Left cardiac atrium (tissue), 4 donors: ENCODE measurements at regions not wholly inside any gene's neighbourhood (a gene's known extent, or its start where the extent isn't known, plus 50 kb on each side); places are given as distances from the start of the nearest gene placed in this dataset.

Experiments
- ATAC-seq, 2 donors: fragments of 200-7000 bp; cut with Tn5 transposase; one replicate each; pipeline ENCODE4 v1.9.1; 2020; ENCODE audit warnings: mild to moderate bottlenecking in 2 of 2, moderate library complexity in 2 of 2
- DNase-seq: peaks from one replicate; pipeline ENCODE4 v3.0.0-alpha.2; 2020
- intact Hi-C, 2 donors: fragments of 100-400 bp; cut with DNase I; formaldehyde crosslinking; loops; one replicate each; pipeline versions ENCODE4 v1.14.1 to v1.15.1; 2022 to 2023
- donor health status: DM: no; HTN: yes; CAD: no.
- donor health status: DM: no; HTN: yes; CAD: no; lungs with severe emphysema.
- donor health status: DM: yes; HTN: yes; CAD: no.
- donor health status: Dilated cardiomyopathy.

DNA sequence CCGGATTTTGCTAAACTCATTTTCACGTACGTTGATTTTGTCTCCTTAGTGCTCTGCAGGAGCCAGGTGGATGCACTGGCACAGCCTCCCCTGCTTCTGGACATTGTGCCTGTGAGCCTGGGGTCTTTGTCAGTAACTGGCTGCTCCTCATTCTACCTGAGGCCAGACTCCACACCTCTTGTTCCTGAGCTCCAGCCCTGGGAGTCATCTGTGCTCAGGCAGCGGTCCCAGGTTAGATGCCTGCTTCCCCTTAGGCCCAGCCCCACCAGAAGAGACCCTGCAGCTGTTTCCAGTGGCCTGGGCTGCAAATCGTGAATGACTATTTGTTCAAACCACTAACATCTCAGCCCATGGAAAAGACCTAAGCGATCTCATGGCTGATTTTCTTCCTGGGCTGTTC is 129.1 kb downstream of the ERMARD start:
- intact Hi-C loops = no loop called here
- DNase-seq (no peak), ATAC-seq (no peak)

DNA sequence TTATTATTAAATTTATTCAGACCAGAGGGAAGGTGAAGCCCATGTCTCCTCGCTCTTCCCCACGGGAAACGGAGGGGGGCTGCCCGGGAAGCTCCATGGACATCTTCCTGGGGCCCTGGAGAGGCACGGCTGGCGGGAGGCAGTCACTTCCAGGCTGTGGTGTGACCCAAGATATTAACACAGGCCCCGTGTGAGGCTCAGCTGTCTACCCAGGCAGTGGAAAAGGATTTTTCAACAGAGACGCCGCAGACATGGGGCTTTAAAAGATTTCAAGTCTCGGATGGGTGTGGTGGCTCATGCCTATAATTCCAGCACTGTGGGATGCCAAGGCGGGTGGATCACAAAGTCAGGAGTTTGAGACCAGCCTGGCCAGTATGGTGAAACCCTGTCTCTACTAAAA is 117.9 kb downstream of the ERMARD start:
- no peak for ATAC-seq
- DNase-seq = no peak
- intact Hi-C loops = no loop called here

DNA sequence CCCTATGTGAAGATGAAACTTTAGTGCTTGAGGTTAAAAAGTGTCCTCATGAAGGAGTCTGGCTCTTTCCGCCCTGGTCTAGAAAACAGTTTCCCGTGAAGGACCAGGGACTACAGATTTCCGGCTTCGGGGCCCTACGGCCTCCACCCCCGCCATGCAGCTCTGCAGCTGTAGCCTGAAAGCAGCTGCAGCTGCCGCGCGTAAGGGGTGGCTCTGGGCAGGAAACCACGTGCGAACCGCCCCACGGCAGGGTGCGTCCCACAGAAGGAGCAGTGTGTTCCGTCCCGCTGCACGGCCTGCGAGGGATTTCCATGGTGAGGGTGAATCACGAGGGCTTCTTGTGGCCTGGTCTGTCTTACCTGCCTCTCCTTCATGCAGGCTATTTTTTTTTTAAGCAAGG is 117.0 kb downstream of the ERMARD start:
- ATAC-seq (peak; percentile 49 to 63), DNase-seq (peak; percentile 43)
- intact Hi-C loops = no loop called here

DNA sequence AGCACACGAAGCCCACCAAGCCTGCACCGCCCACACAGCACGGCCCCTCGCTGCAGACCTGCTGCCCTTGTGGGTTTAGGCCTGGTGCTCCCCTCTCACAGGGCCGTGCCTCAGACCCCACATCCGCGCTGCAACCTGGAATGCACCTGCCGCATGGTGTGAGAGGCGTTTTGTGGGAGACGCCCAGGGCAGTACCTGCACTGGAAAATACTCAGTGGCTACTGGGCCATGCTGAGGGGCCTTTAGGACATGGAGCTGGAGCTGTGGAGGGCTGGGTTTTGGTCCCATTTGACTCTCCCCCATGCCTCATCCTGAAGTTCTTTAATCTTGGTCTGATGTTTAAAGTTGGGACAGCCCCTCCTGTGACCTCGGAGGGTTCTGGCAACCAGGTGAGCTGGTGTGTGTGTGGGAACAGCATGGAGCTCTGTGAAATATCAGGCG is 116.3 kb downstream of the ERMARD start:
- intact Hi-C loops = no loop called here
- DNase-seq (no peak), ATAC-seq (no peak)

DNA sequence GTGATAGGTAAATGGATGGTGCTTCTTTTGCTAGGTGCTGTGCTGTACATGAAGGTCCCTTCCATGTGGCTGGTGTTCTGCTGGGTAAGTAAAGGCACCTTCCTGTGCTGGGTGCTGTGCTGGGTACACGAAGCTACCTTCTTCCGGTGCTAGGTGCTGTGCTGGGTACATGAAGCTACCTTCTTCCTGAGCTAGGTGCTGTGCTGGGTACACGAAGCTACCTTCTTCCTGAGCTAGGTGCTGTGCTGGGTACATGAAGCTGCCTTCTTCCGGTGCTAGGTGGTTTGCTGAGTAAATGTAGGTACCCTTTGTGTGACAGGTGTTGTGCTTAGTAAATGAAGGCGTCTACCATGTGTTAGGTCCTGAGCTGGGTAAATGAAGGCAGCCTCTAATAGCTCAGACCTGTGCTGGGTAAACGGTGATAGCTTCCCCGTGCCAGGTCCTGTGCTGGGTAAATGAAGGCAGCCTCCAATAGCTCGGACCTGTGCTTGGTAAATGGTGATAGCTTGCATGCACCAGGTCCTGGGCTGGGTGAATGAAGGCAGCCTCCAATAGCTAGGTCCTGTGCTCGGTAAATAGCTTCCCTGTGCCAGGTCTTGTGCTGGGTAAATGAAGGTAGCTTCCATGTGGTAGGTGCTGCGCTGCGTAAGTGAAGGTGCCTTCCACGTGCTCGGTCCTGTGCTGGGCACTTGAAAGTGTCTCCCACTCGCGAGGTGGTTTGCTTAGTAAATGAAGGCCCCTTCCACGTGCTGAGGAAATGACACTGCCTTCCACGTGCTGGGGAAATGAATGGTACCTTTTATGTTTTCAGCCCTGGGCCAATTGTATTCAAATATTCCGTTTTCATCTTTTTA is 115.5 kb downstream of the ERMARD start:
- ATAC-seq (no peak), DNase-seq (no peak)
- intact Hi-C loops = no loop called here

DNA sequence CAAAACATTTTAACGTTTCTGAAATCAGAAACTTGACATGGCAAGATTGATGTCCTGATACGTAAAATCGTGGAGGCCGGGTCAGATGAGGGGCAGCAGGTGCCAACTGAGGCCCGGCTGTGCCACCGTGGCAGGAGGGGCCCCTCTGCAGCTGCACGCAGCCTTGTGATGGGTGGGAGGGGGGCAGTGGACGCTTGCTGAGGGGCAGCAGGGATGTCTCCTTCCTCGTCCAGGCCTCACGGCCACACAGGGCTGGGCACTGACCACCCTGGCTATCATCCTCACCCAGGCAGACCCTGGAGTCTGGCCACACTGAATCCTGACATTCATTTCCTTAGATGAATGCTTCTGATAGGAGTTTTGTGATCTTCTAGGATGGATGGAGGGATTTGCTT is 114.7 kb downstream of the ERMARD start:
- DNase-seq (no peak), ATAC-seq (no peak)
- intact Hi-C loops = no loop called here

DNA sequence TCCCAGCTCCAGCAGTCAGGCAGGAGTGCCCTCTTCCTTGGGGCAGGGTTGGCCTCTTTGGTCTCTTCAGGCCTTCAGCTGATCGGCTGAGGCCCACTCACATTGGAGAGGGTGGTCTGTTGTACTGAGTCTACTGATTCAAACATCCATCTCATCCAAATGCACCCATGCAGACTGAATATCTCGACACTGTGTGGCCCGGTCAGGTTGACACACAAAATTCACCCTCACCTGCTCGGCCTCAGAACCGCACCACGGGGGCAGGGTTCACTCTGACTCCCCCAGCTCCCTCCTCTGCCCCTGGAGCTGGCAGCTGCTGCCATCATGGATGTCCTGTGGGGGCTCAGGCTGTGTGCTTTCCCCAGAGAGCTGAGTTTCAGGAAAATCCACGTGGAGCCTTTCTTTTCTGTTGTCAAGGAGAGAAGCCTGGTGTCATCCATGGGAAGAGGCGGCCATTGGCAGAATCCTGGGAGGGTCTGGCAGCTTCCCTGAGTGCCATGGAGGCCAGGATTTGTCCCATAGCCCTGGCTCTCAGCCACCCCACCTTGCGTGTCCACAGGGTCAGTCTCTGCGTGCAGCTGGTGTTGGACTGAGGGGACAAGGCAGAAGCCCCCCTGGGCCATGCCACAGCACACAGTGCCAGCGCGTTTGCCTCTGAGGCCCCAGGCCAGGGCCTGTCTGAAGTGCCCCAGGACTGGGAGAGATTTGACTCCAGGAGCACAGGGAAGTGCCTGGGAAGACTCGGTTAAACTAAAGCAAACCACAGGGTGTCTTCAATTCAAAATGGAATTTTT is 114.1 kb downstream of the ERMARD start:
- intact Hi-C loops = no loop called here
- ATAC-seq (no peak), DNase-seq (no peak)

DNA sequence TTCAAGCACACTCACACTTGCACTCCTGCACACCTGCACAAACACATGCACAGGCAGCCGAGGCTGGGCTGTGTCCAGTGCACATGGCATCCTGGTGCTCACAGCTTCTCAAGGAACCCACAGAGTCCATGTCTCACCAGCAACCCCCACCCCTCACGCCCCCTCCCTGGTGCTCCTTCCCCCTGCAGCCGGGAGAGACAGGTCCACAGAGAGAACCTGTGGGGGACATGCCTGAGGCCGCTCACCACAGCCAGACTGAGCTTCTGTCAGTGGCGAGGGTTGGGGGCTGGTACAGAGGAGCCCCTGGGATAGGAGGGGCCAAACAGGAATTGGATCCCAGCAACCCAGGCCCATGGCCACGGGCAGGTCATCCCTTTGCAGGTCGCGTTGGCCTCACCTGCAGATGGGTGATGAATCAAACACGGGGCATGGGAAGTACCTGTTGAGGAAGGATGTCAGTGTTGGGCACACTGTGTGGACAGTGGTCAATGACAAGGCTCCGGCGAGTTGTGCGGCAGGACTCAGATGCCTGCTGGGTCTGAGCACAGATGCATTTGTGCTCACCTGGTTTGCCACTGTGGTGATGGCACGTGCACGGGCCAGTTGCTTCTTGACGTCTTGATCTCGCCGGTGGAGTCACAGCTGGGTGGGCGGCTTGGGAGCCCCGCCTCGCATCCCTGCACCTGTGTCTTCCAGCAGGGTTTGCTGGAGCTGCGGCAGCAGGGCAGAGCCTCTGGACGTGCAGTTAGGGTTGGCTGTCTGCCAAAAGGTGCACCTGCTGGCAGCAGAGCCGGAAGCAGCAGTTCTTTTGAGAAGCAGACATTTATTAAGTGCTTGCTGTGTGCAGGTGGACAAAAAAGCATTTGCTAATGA is 113.0 kb downstream of the ERMARD start:
- no peak for DNase-seq
- intact Hi-C loops = no loop called here
- ATAC-seq = no peak

DNA sequence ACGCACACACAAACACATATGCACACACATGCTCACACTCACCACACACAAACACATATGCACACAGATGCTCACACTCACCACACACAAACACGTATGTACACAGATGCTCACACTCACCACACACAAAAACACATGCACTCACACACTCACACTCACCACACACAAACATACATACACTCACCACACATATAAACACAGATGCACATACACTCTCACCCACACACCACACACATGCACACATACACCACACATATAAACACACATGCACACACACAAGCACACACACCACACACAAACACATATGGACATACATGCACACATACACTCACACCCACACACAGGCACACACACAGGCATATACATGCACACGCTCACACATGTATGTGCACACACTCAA is 112.3 kb downstream of the ERMARD start:
- DNase-seq = no peak
- ATAC-seq = no peak

DNA sequence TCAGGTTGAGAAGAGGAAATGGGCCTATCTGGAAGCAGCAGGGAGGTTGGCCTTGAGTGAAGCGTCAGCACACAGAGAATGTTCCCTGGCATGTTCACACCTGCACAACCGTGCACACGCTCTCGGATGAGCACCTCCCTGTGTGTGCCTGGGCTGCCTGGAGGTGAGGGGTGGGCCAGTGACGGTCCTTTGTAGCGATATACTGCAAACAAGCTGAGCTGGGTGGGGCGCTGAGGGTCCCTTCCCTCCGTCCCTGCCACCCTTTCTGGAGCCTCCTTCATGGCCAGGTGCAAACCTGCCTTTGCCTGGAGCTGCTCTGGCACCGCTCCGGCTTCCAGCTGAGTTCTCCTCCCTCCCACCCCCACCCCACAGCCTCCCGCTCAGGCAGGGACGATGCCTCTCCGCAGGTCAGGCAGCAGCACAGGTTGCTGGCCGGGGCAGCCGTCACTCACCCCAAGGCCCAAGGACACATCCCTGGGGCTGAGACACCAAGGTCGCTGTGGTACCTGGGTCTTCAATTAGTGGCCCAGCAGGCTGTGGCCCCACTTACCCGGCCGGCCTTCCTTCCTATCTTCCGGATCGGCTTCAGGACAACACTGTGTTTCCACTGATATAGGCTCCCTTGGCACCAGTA is 111.6 kb downstream of the ERMARD start:
- ATAC-seq (no peak), DNase-seq (no peak)
- intact Hi-C loops = no loop called here

More for the DNA sequence above, 112.3 kb downstream of the ERMARD start:
- intact Hi-C loops = no loop called here

DNA sequence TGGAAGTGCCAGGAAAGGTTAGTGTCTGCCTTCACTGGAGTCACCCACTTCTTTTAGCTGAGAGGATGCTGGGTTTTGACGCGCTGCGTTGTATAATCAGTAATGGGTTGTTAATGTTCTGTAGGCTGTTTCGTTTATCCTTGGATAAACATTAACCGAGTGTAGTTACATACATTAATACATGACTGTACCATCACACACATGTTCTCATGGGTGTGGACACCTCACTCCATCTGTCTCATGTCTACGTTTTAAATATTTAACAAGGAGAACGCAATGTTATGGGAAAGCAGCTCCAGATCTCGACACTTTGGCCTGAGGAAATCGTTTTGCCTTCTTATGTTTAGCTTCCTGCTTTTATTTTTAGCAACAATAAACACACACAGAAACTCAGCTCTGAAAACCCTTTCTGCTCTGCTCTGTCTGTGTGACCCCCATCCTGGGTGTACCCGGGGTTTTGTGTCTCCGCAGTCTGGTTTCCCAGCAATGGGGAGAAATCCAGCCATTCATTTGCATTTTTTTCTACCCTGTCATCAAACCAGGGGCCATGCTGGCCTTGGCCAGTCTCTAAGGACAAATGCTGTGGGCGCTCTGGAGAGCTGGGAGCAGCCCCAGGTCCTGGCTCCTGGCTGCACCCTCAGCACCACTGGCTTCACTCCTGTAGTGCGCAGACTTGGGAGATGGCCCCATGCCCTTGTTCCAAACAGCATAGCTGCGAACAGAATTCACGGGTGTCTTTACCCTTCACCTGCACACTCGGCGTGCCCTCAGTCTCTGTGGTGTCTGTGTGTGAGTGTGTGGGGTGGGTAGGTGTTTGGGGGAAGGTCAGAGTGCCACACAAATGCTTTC is 110.8 kb downstream of the ERMARD start:
- no peak for ATAC-seq
- no peak for DNase-seq
- intact Hi-C loops = no loop called here

DNA sequence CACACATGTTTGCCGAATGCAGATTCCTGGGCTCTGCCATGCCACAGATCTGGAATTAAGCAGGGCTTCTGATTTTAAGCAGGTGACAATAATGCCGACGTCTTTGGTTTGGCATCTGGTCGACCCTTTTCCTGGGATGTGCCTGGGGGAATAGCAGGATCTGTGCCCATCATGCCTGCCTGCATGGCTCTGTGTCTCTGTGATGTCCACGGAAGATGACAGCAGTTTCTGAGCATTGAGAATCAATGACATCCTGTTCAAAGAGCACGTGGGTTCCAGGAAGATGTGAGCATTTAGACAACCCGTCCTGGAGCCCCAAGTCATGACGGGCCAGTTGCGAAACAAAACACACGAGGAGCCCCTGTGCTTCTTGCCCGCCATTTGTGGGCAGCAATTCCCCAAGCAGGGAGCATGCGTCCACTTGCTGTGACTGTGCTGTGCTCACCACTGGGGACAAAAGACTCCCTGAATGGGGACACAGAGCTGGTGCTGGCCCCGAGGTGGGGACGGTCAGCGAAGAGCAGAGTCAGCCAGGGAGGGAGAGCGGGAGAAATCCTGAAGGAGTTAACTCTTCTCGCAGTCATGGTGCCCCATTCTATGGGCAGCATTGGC is 110.1 kb downstream of the ERMARD start:
- intact Hi-C loops = no loop called here
- ATAC-seq = no peak
- DNase-seq = no peak

DNA sequence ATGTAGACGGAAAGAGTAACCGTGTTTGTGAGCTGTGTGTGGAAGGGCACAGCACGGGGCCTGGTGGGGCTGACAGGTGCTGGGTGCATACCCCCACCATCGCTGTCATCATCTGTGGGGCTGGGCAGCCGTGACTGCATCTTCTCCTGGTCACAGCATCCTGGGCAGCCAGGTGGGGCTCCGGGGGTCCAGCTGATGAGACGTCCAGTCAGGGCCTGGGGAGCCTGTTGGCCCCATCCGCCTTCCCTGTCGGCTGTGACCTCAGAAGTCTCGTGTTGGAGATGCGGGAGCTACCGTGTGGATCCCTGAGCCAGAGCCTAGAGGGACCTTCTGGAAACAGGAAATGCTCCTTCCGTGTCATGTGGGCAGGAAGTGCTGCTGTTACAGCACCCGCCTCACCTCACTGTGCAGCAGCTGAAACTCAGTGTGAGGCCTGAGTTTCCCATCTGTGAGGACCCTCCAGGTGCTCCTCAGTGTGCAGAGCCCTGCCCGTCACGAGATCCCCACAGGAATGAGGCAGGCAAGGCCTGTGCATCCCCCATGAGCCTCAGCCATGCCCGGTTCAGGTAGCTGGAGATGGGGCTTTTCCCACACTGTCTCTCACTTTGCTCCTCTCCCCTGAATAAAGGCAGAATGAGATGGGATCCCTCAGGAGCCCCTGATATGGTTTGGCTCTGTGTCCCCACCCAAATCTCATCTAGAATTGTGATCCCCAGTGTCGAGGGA is 108.7 kb downstream of the ERMARD start:
- ATAC-seq (peak in 1 of 2 donors; percentile 41), DNase-seq (no peak)
- intact Hi-C loops = no loop called here

DNA sequence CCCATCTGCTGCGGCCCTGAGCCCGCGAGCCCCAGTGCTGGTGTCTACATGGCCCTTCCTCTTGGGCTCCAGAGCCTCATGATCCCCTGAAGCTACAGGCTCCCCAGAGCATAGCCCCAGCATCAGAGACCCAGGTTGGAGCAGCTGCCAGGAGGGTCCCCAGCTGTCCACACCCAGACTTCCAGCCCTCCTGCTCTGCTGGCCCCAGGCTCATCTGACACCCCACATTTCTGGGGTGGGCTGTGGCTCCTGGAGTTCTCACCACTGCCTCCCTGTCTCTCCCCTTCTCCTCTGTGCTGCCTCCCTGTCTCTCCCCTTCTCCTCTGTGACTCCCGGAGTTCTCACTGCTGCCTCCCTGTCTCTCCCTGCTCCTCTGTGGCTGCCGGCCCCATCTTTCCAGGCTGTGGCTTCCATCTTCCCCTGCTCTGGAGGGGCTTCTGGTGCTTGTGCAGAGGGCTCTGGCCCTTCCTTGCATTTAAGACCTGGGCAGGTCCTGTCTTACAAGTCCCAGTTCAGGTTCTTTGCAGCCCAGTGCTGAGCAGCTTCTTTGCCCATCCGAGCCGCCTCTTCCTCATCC is 108.1 kb downstream of the ERMARD start:
- DNase-seq (no peak), ATAC-seq (no peak)

DNA sequence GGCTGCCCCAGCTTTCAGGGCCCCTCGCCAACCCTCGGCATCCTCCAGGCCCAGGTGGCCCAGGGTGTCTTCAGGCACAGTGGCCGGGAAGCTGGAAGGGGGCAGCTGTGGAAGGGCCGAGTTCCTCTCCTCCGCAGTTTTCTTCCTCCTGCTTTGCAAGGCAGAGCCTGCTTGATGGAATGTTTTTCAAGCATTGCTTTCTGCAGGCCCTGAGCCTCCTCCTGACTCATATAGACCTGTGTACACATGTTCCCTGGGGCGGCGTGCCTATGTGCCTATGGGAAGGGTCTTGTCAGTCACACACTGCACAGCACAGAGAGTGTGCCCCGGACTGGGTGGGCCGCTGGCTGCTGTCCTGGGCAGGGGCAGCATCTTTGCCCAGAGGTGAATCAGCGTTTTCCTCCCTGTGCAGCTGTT is 107.5 kb downstream of the ERMARD start:
- intact Hi-C loops = no loop called here
- no peak for DNase-seq
- ATAC-seq = no peak

More for the DNA sequence above, 108.1 kb downstream of the ERMARD start:
- intact Hi-C loops = no loop called here

DNA sequence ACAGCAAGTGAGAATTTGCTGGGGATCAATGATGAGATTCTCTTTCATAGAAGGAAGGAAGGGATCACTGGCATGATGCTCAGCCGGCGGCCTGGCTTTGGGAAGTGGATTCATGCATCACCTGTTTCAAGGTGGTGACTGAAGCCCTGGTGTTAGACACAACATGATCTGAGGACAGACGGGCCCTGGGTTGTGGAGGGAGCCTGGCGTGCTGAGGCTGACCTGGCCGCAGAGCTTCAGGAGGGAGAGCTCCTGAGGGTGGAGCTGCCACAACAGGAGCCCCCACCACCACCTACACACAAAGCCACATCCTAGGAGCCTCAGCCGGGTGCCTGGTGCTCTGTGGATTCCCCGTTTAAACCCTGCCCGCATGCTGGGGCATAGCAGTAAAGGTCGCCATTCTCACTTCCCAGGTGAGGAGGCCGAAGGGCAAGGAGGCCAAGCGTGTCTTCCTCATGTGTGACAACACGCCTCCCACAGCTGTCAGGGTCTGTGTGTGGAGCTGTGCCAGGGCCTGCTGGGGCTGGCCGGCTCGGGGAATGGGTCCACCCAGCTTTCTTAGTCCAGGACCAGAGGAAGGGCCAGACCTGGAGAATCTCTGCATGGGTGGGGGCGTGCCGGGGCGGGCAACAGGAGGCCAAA is 107.0 kb downstream of the ERMARD start:
- DNase-seq (no peak), ATAC-seq (no peak)
- intact Hi-C loops = no loop called here
